WTC11 (cell line): ENCODE measurements at regions not wholly inside any gene's neighbourhood (a gene's known extent, or its start where the extent isn't known, plus 50 kb on each side); places are given as distances from the start of the nearest gene placed in this dataset.

Experiments used
- ATAC-seq: fragments of 200-7000 bp; cut with Tn5 transposase; 2 replicates; pipeline ENCODE4 v1.10.0; 2021; ENCODE audit warnings: mild to moderate bottlenecking, moderate library complexity
- CTCF ChIA-PET: fragments of 300-600 bp; sonication (Branson Sonifier 250); formaldehyde crosslinking; loops from one replicate; lab custom pipeline; 2021; ENCODE audit warnings: antibody characterized with exemption; lab: Charles Lee
- POLR2A ChIA-PET: fragments of 350-600 bp; sonication (Branson Sonifier 250); formaldehyde crosslinking; loops from one replicate; lab custom pipeline; 2021; ENCODE audit warnings: antibody characterized with exemption; lab: Charles Lee
- DNase-seq: peaks from one replicate; pipeline ENCODE4 v3.0.0; 2021; ENCODE audit warnings: low spot score
- H3K27ac Mint-ChIP-seq: 2 replicates; pipeline ENCODE4 v1.8.0; 2021; ENCODE audit warnings: mixed read lengths
- H3K27me3 Mint-ChIP-seq: 2 replicates; pipeline ENCODE4 v1.8.0; 2021; ENCODE audit warnings: low read depth, mild to moderate bottlenecking, moderate library complexity, mixed read lengths
- H3K36me3 Mint-ChIP-seq: 2 replicates; pipeline ENCODE4 v1.8.0; 2021; ENCODE audit warnings: mixed read lengths
- H3K4me1 Mint-ChIP-seq: 2 replicates; pipeline ENCODE4 v1.8.0; 2022; ENCODE audit warnings: mixed read lengths
- H3K4me3 Mint-ChIP-seq: 2 replicates; pipeline ENCODE4 v1.8.0; 2021; ENCODE audit warnings: mild to moderate bottlenecking, moderate library complexity, mixed read lengths
- H3K9me3 Mint-ChIP-seq: 2 replicates; pipeline ENCODE4 v1.8.0; 2021; ENCODE audit warnings: mixed read lengths
- ATF1 ChIP-seq: sonication (generic); formaldehyde crosslinking; IDR thresholded peaks from 2 replicates; pipeline ENCODE4 v1.8.1; 2023; ENCODE audit warnings: mild to moderate bottlenecking, moderate library complexity, missing genetic modification reagents
- ATF2 ChIP-seq: sonication (generic); formaldehyde crosslinking; IDR thresholded peaks from 2 replicates; pipeline ENCODE4 v1.8.1; 2022; ENCODE audit warnings: low read depth, missing genetic modification reagents, borderline replicate concordance
- CBFB ChIP-seq: sonication (generic); formaldehyde crosslinking; IDR thresholded peaks from 2 replicates; pipeline ENCODE4 v1.8.1; 2022; ENCODE audit warnings: mild to moderate bottlenecking, low read depth, missing genetic modification reagents
- FOXK1 ChIP-seq: sonication (generic); formaldehyde crosslinking; IDR thresholded peaks from 2 replicates; pipeline ENCODE4 v1.8.0; 2022; ENCODE audit warnings: mild to moderate bottlenecking, moderate library complexity, missing genetic modification reagents
- GABPB1 ChIP-seq: sonication (generic); formaldehyde crosslinking; IDR thresholded peaks from 2 replicates; pipeline ENCODE4 v1.8.1; 2023; ENCODE audit warnings: mild to moderate bottlenecking, missing genetic modification reagents
- HMGA2 ChIP-seq: fragments of 250-450 bp; sonication (Bioruptor Pico); IDR thresholded peaks from 2 replicates; pipeline ENCODE4 v1.4.0; 2021; ENCODE audit warnings: mild to moderate bottlenecking, moderate library complexity
- OVOL2 ChIP-seq: fragments of 250-450 bp; sonication (Bioruptor Pico); IDR thresholded peaks from 2 replicates; pipeline ENCODE4 v1.9.0; 2021; ENCODE audit warnings: mild to moderate bottlenecking, borderline replicate concordance
- RORB ChIP-seq: fragments of 250-450 bp; sonication (Bioruptor Pico); IDR thresholded peaks from 2 replicates; pipeline ENCODE4 v1.9.0; 2021; ENCODE audit warnings: mild to moderate bottlenecking
- SMAD4 ChIP-seq: sonication (generic); formaldehyde crosslinking; IDR thresholded peaks from 2 replicates; pipeline ENCODE4 v1.8.0; 2022; ENCODE audit warnings: mild to moderate bottlenecking, missing genetic modification reagents
- USF2 ChIP-seq: sonication (generic); formaldehyde crosslinking; IDR thresholded peaks from 2 replicates; pipeline ENCODE4 v1.8.1; 2023; ENCODE audit warnings: mild to moderate bottlenecking, missing genetic modification reagents, moderate library complexity
- ZMAT4 ChIP-seq: fragments of 250-450 bp; sonication (Bioruptor Pico); IDR thresholded peaks from 2 replicates; pipeline ENCODE4 v1.9.0; 2021; ENCODE audit warnings: mild to moderate bottlenecking
- ZNF138 ChIP-seq: sonication (generic); formaldehyde crosslinking; conservative IDR thresholded peaks from 2 replicates; pipeline ENCODE4 v1.8.1; 2022; ENCODE audit warnings: mild to moderate bottlenecking, moderate library complexity, missing genetic modification reagents
- ZNF232 ChIP-seq: sonication (generic); formaldehyde crosslinking; IDR thresholded peaks from 2 replicates; pipeline ENCODE4 v1.8.0; 2022; ENCODE audit warnings: mild to moderate bottlenecking, missing genetic modification reagents
- ZNF416 ChIP-seq: fragments of 250-450 bp; sonication (Bioruptor Pico); IDR thresholded peaks from 2 replicates; pipeline ENCODE4 v1.9.0; 2021; ENCODE audit warnings: mild to moderate bottlenecking, inconsistent platforms
- ZSCAN18 ChIP-seq: fragments of 250-450 bp; sonication (Bioruptor Pico); IDR thresholded peaks from 2 replicates; pipeline ENCODE4 v2.1.2; 2022; ENCODE audit warnings: mild to moderate bottlenecking, moderate library complexity
- TF ChIP-seq, protein P1 (sequence below): sonication (generic); formaldehyde crosslinking; conservative IDR thresholded peaks from 2 replicates; pipeline ENCODE4 v1.8.1; 2023; ENCODE audit warnings: mild to moderate bottlenecking, low read depth, missing genetic modification reagents, moderate library complexity
- TF ChIP-seq, protein P2 (sequence below): fragments of 250-450 bp; sonication (Bioruptor Pico); conservative IDR thresholded peaks from 2 replicates; pipeline ENCODE4 v1.9.0; 2021; ENCODE audit warnings: mild to moderate bottlenecking

GRCh38 chr12:18819484-18819883 is 81.6 kb downstream of the CAPZA3 start (continued):
- TF ChIP-seq, protein P1, sequence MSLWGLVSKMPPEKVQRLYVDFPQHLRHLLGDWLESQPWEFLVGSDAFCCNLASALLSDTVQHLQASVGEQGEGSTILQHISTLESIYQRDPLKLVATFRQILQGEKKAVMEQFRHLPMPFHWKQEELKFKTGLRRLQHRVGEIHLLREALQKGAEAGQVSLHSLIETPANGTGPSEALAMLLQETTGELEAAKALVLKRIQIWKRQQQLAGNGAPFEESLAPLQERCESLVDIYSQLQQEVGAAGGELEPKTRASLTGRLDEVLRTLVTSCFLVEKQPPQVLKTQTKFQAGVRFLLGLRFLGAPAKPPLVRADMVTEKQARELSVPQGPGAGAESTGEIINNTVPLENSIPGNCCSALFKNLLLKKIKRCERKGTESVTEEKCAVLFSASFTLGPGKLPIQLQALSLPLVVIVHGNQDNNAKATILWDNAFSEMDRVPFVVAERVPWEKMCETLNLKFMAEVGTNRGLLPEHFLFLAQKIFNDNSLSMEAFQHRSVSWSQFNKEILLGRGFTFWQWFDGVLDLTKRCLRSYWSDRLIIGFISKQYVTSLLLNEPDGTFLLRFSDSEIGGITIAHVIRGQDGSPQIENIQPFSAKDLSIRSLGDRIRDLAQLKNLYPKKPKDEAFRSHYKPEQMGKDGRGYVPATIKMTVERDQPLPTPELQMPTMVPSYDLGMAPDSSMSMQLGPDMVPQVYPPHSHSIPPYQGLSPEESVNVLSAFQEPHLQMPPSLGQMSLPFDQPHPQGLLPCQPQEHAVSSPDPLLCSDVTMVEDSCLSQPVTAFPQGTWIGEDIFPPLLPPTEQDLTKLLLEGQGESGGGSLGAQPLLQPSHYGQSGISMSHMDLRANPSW (CRISPR knock-in tag), result no peak
- no peak for TF ChIP-seq ZSCAN18
- TF ChIP-seq, protein P2, sequence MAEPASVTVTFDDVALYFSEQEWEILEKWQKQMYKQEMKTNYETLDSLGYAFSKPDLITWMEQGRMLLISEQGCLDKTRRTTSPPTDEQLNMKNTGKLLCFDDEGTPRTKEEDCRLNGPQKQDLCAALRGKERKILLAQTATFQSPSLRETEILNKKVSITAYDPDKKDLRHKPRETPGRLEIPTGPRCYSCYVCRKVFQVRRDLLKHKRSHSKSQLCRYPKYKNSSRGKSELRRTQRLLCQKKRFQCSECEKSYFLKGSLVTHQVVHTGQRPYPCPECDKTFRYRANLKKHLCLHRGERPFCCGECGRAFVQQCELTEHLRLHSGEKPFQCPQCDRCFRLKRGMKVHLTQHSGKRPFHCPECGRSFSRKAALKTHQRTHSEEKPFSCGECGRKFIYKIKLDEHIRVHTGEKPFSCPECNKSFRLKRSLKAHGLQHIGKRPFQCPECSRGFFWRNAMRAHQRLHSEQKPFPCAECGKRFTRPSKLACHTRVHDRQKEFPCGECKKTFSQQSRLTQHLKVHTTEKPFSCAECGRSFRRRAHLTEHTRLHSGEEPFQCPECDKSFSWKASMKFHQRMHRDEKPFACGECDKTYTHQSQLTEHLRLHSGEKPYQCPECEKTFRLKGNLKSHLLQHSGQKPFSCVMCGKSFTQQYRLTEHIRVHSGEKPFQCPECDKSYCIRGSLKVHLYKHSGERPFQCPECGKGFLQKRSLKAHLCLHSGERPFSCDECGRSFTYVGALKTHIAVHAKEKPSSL (CRISPR knock-in tag), result no peak
- TF ChIP-seq OVOL2 (CRISPR knock-in tag), result no peak
- no peak for TF ChIP-seq ZNF416 (CRISPR knock-in tag)
- TF ChIP-seq ATF1 (CRISPR knock-in tag), result no peak

GRCh38 chr12:18823461-18823860 is 85.5 kb downstream of the CAPZA3 start:
- ATAC-seq, result no peak
- ChIA-PET CTCF (no interaction called here), POLR2A (interaction anchor here (0.6 kb wide), 1 partner anchor 321 kb away, joined by 3 read pairs; no protein-coding TSS in a partner anchor)
- Mint-ChIP-seq H3K9me3 (peaks cover 8% of the 10 kb centered on the region), H3K27me3 (no peaks in the 10 kb centered on the region), H3K36me3 (peaks cover 3% of the 10 kb centered on the region), H3K27ac (no peak overlapping the region), H3K4me1 (no peaks in the 10 kb centered on the region), H3K4me3 (no peak overlapping the region)
- TF ChIP-seq ATF1 (CRISPR knock-in tag), result no peak
- TF ChIP-seq USF2 (CRISPR knock-in tag), result no peak
- no peak for TF ChIP-seq HMGA2 (CRISPR knock-in tag)
- TF ChIP-seq ZNF138 (CRISPR knock-in tag), result no peak
- no peak for TF ChIP-seq ATF2 (CRISPR knock-in tag)
- no peak for DNase-seq

- peaks cover 16% of the 10 kb centered on the region for H3K9me3 Mint-ChIP-seq
- peaks cover 11% of the 10 kb centered on the region for H3K36me3 Mint-ChIP-seq
- CTCF ChIA-PET, result interaction anchor here (0.6 kb wide), 1 partner anchor 345 kb away, joined by 4 read pairs; no protein-coding TSS in a partner anchor
- TF ChIP-seq CBFB (CRISPR knock-in tag), result no peak
- no peak for TF ChIP-seq GABPB1 (CRISPR knock-in tag)
- no peak for TF ChIP-seq FOXK1
- TF ChIP-seq, protein P1 (CRISPR knock-in tag), result no peak
- no peak for TF ChIP-seq USF2 (CRISPR knock-in tag)
- TF ChIP-seq RORB (CRISPR knock-in tag), result no peak
- TF ChIP-seq ZMAT4 (CRISPR knock-in tag), result no peak
- TF ChIP-seq SMAD4 (CRISPR knock-in tag), result no peak
- no peak for TF ChIP-seq ZNF232 (CRISPR knock-in tag)
- ATAC-seq (no peak), DNase-seq (no peak)
- POLR2A ChIA-PET, result interaction anchor here (0.6 kb wide), 1 partner anchor 320 kb away, joined by 3 read pairs; no protein-coding TSS in a partner anchor
- H3K4me3 Mint-ChIP-seq, result no peak overlapping the region
- no peaks in the 10 kb centered on the region for H3K4me1 Mint-ChIP-seq
- no peak overlapping the region for H3K27ac Mint-ChIP-seq
- H3K27me3 Mint-ChIP-seq, result no peaks in the 10 kb centered on the region
Observed at GRCh38 chr12:18824287-18824686, 86.4 kb downstream of the CAPZA3 start.
